NB4 (cell line): ENCODE measurements at regions not wholly inside any gene's neighbourhood (a gene's known extent, or its start where the extent isn't known, plus 50 kb on each side); places are given as distances from the start of the nearest gene placed in this dataset.

Experiments
- MYC ChIP-seq: IDR thresholded peaks from 2 replicates; pipeline ENCODE4 v1.6.1; 2011; ENCODE audit warnings: low read depth, low read length
- POLR2A ChIP-seq: IDR thresholded peaks from 2 replicates; pipeline ENCODE4 v1.6.1; 2011; ENCODE audit warnings: mild to moderate bottlenecking; ENCODE audit not compliant: insufficient read length; ENCODE audit errors: extremely low read depth
- TF ChIP-seq, protein P1 (sequence below): IDR thresholded peaks from one replicate; pipeline ENCODE4 v1.5.1; 2012; ENCODE audit warnings: low read depth, low read length
- TF ChIP-seq, protein P2 (sequence below): IDR thresholded peaks from 2 replicates; pipeline ENCODE4 v1.6.1; 2011; ENCODE audit warnings: low read depth, low read length

DNA sequence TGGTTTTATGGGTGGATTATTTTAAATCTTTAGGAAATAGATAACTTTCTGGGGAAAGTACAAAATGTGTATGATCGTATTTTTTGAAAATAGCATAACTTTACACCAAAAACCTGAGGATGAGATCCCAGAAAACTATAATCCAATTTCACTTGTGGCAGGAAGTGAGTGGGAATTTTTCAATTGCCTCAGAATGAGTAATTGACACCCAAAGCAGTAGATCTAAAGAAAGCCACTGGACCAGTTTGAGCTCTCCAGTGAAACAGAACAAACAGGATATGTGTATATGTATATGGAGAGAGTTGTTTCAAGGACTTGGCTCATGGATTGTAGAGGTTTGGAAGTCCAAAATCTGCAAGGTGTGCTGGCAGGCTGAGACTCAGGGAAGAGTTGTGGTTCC is 109.2 kb upstream of the SHB start:
- TF ChIP-seq, protein P1, sequence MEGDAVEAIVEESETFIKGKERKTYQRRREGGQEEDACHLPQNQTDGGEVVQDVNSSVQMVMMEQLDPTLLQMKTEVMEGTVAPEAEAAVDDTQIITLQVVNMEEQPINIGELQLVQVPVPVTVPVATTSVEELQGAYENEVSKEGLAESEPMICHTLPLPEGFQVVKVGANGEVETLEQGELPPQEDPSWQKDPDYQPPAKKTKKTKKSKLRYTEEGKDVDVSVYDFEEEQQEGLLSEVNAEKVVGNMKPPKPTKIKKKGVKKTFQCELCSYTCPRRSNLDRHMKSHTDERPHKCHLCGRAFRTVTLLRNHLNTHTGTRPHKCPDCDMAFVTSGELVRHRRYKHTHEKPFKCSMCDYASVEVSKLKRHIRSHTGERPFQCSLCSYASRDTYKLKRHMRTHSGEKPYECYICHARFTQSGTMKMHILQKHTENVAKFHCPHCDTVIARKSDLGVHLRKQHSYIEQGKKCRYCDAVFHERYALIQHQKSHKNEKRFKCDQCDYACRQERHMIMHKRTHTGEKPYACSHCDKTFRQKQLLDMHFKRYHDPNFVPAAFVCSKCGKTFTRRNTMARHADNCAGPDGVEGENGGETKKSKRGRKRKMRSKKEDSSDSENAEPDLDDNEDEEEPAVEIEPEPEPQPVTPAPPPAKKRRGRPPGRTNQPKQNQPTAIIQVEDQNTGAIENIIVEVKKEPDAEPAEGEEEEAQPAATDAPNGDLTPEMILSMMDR, result no peak
- TF ChIP-seq POLR2A (no peak), MYC (no peak)
- TF ChIP-seq, protein P2, sequence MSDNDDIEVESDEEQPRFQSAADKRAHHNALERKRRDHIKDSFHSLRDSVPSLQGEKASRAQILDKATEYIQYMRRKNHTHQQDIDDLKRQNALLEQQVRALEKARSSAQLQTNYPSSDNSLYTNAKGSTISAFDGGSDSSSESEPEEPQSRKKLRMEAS, result no peak
